Transverse colon (tissue), 4 donors: ENCODE measurements at regions not wholly inside any gene's neighbourhood (a gene's known extent, or its start where the extent isn't known, plus 50 kb on each side); places are given as distances from the start of the nearest gene placed in this dataset.

Experiments used
- DNase-seq: peaks from one replicate; pipeline ENCODE4 v3.0.0-alpha.2; 2019
- H3K27ac ChIP-seq, 4 donors: fragments of 200-600 bp; sonication (generic); 2 replicates each; pipeline ENCODE4 v1.5.1; 2016 to 2018; ENCODE audit warnings: inconsistent platforms in 4 of 4
- H3K27me3 ChIP-seq: fragments of 200-600 bp; sonication (generic); 2 replicates; pipeline ENCODE4 v1.5.1; 2017; ENCODE audit warnings: inconsistent platforms
- H3K36me3 ChIP-seq, 4 donors: fragments of 200-600 bp; sonication (generic); 2 replicates each; pipeline ENCODE4 v1.5.1; 2017 to 2019; ENCODE audit warnings: inconsistent platforms in 4 of 4
- H3K4me1 ChIP-seq, 4 donors: fragments of 200-600 bp; sonication (generic); 2 replicates each; pipeline ENCODE4 v1.5.1; 2017 to 2020; ENCODE audit warnings: inconsistent platforms in 4 of 4
- H3K4me3 ChIP-seq, 4 donors: fragments of 200-600 bp; sonication (generic); 1 replicate in 1 of 4; 2 replicates in 3 of 4; pipeline versions ENCODE4 v1.5.1 to v1.6.1; 2017 to 2019; ENCODE audit warnings: inconsistent platforms in 4 of 4
- H3K9me3 ChIP-seq, 2 donors: fragments of 200-600 bp; sonication (generic); 2 replicates each; pipeline ENCODE4 v1.5.1; 2017 to 2019; ENCODE audit warnings: inconsistent platforms in 2 of 2
- CTCF ChIP-seq, 5 experiments: fragments of 200-600 bp in 3 of 5; fragments of 450-650 bp in 2 of 5; sonication (generic) in 3 of 5; IDR thresholded peaks; 1 replicate in 2 of 5; 2 replicates in 3 of 5; pipeline ENCODE4 v1.5.1; 2016 to 2017; ENCODE audit warnings: antibody characterized with exemption in 5 of 5, inconsistent platforms in 3 of 5, mild to moderate bottlenecking in 2 of 5, moderate library complexity in 1 of 5
- EP300 ChIP-seq: sonication (generic); formaldehyde crosslinking; IDR thresholded peaks from one replicate; pipeline ENCODE4 v1.6.1; 2017; ENCODE audit warnings: antibody characterized with exemption, low read depth
- POLR2A ChIP-seq: fragments of 450-650 bp; IDR thresholded peaks from one replicate; pipeline ENCODE4 v1.6.1; 2016; ENCODE audit warnings: antibody characterized with exemption, mild to moderate bottlenecking, moderate library complexity
- POLR2AphosphoS5 ChIP-seq, 3 donors: sonication (generic); formaldehyde crosslinking; IDR thresholded peaks; one replicate each; pipeline ENCODE4 v1.6.1; 2016; ENCODE audit warnings: antibody characterized with exemption in 3 of 3
- WGBS, 2 donors: methylation state at CpG; one replicate each; pipeline ENCODE4 v1.1.5; 2018; ENCODE audit warnings: low coverage in 1 of 2; 5-methylcytosine and 5-hydroxymethylcytosine counted together
- in situ Hi-C, 4 donors: fragments of 200-750 bp; cut with MboI; loops; one replicate each; pipeline versions ENCODE4 v1.15.0 to v1.15.1; 2017; ENCODE audit warnings: low sequenced_read_pairs in 3 of 4, low pct_ligation_motif_present in 1 of 4, low pct_unique_long_range_greater_than_20kb in 1 of 4
- intact Hi-C: fragments of 100-400 bp; cut with DNase I; formaldehyde crosslinking; loops from one replicate; pipeline ENCODE4 v1.15.1; 2023; ENCODE audit warnings: low total_unique reads

- in situ Hi-C loops (no loop called here), intact Hi-C loops (loop anchor here (1.0 kb wide), 1 partner anchor 58 kb away; no protein-coding TSS in a partner anchor)
Observed at GRCh38 chr6:150478656-150479545, 110.1 kb downstream of the IYD start.

GRCh38 chr6:150482883-150483409, 114.1 kb downstream of the IYD start:
- H3K27me3 ChIP-seq, result no peaks in the 10 kb centered on the region
- no peak overlapping the region for H3K27ac ChIP-seq
- H3K4me3 ChIP-seq, result no peak overlapping the region
- no peaks in the 10 kb centered on the region for H3K4me1 ChIP-seq
- 52 to 82% methylated on average over 3 to 4 of the region's 4 CpGs for WGBS, 2 donors
- no peak for TF ChIP-seq EP300
- TF ChIP-seq POLR2A, result no peak
- no peak for TF ChIP-seq CTCF (IDR thresholded peaks at IDR 0.05)
- no peak for TF ChIP-seq POLR2AphosphoS5 (IDR thresholded peaks at IDR 0.05)
- no peaks in the 10 kb centered on the region for H3K36me3 ChIP-seq
- in situ Hi-C loops, result no loop called here
- DNase-seq, result no peak
- H3K9me3 ChIP-seq, result no peaks in the 10 kb centered on the region
- intact Hi-C loops, result no loop called here

More at GRCh38 chr6:150478656-150479545, 110.1 kb downstream of the IYD start:
- Histone ChIP-seq H3K36me3 (no peaks in the 10 kb centered on the region), H3K27ac (no peak overlapping the region), H3K9me3 (no peaks in the 10 kb centered on the region), H3K4me1 (no peaks in the 10 kb centered on the region), H3K4me3 (no peak overlapping the region), H3K27me3 (no peaks in the 10 kb centered on the region)
- no peak for DNase-seq
- no peak for TF ChIP-seq POLR2A
- TF ChIP-seq POLR2AphosphoS5 (IDR thresholded peaks at IDR 0.05), result no peak
- TF ChIP-seq EP300, result no peak
- no peak for TF ChIP-seq CTCF (IDR thresholded peaks at IDR 0.05)
- WGBS, 2 donors, result 52 to 68% methylated on average over 3 to 7 of the region's 7 CpGs

- Histone ChIP-seq H3K9me3 (no peaks in the 10 kb centered on the region), H3K27ac (no peak overlapping the region), H3K27me3 (no peaks in the 10 kb centered on the region), H3K4me3 (no peak overlapping the region), H3K4me1 (no peaks in the 10 kb centered on the region), H3K36me3 (no peaks in the 10 kb centered on the region)
- no peak for TF ChIP-seq CTCF (IDR thresholded peaks at IDR 0.05)
- intact Hi-C loops (no loop called here), in situ Hi-C loops (no loop called here)
- no peak for DNase-seq
- WGBS, 2 donors, result 80 to 85% methylated on average over 1 to 3 of the region's 3 CpGs
Observed at GRCh38 chr6:150485161-150485958, 114.3 kb upstream of the PLEKHG1 start.

- intact Hi-C loops (no loop called here), in situ Hi-C loops (no loop called here)
- no peak for TF ChIP-seq POLR2AphosphoS5 (IDR thresholded peaks at IDR 0.05)
- no peak for TF ChIP-seq EP300
- no peak for TF ChIP-seq POLR2A
- TF ChIP-seq CTCF (IDR thresholded peaks at IDR 0.05), result no peak
- 70 to 78% methylated on average over 6 of the region's 6 CpGs for WGBS, 2 donors
- Histone ChIP-seq H3K4me3 (no peak overlapping the region), H3K27me3 (no peaks in the 10 kb centered on the region), H3K4me1 (no peaks in the 10 kb centered on the region), H3K9me3 (no peaks in the 10 kb centered on the region), H3K27ac (no peak overlapping the region), H3K36me3 (no peaks in the 10 kb centered on the region)
- no peak for DNase-seq
Observed at GRCh38 chr6:150486048-150486447, 113.6 kb upstream of the PLEKHG1 start.
